GM20431 (cell line): ENCODE measurements at regions not wholly inside any gene's neighbourhood (a gene's known extent, or its start where the extent isn't known, plus 50 kb on each side); places are given as distances from the start of the nearest gene placed in this dataset.

Experiments
- in situ Hi-C: fragments of 300-500 bp; cut with MseI, MboI; formaldehyde crosslinking; loops from one replicate; pipeline ENCODE4 v1.15.0; 2020; ENCODE audit warnings: low sequenced_read_pairs; ENCODE audit not compliant: unreplicated experiment

DNA sequence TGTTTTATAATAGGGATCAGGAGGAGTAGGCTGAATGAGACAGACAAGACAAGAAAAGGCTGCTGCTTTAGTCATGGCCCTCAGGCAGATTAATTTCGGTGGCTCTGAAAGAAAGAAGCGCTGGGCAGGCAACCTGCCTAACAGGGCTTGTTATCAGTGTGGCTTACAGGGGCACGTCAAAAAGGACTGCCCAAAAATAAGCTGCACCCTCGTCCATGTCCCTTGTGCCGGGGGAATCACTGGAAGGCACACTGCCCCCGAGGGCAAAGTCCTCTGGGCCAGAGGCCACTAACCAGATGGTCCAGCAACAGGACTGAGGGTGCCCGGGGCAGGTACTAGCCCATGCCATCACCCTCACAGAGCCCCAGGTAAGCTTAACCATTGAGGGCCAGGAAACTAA lies 188.5 kb downstream of the IGSF11 start:
- in situ Hi-C loops, result no loop called here
